ENCODE measurements at regions not wholly inside any gene's neighbourhood (a gene's known extent, or its start where the extent isn't known, plus 50 kb on each side); places are given as distances from the start of the nearest gene placed in this dataset.
"Not testable (repeated sequence)": the region's sequence is repeated elsewhere in the genome, so short reads cannot be mapped to it uniquely, and the experiment has no call there.

DNA sequence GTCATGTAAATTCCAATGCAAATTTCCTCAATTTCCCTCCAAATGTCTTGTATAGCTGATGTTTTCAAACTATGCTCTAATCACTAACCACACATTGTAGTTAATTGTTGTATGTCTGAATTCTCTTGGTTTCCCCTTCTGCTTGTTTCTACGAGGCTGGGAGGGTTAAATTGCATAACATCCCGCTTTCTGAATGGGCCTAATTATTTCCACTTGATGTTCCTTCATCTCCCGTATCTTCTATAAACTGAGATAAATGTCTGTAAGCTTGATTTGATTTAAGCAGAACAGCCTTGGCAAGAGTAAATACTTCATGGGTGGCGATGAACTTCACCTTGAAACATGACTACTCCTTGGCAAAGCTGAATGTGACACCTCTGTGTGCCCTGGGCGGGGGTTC is 72.2 kb downstream of the SERINC2 start:
- H3K27ac ChIP-seq, result no peak overlapping the region
- no peaks in the 10 kb centered on the region for H3K27me3 ChIP-seq
- no peak for DNase-seq (ENCODE audit: extremely low spot score in 2 of 2)
- H3K36me3 ChIP-seq, result no peaks in the 10 kb centered on the region
- no peaks in the 10 kb centered on the region for H3K9me3 ChIP-seq
- TF ChIP-seq POLR2A (IDR thresholded peaks at IDR 0.05) (no peak), POLR2AphosphoS5 (IDR thresholded peaks at IDR 0.05; ENCODE audit: insufficient read depth in 1 of 2, low read depth in 1 of 2) (no peak)
- TF ChIP-seq, protein P1, sequence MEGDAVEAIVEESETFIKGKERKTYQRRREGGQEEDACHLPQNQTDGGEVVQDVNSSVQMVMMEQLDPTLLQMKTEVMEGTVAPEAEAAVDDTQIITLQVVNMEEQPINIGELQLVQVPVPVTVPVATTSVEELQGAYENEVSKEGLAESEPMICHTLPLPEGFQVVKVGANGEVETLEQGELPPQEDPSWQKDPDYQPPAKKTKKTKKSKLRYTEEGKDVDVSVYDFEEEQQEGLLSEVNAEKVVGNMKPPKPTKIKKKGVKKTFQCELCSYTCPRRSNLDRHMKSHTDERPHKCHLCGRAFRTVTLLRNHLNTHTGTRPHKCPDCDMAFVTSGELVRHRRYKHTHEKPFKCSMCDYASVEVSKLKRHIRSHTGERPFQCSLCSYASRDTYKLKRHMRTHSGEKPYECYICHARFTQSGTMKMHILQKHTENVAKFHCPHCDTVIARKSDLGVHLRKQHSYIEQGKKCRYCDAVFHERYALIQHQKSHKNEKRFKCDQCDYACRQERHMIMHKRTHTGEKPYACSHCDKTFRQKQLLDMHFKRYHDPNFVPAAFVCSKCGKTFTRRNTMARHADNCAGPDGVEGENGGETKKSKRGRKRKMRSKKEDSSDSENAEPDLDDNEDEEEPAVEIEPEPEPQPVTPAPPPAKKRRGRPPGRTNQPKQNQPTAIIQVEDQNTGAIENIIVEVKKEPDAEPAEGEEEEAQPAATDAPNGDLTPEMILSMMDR (IDR thresholded peaks at IDR 0.05), result no peak
- no peak overlapping the region for H3K4me3 ChIP-seq
- intact Hi-C loops (cut with DNase I), result no loop called here
- H3K4me1 ChIP-seq, result peaks cover 7% of the 10 kb centered on the region

GRCh38 chr1:31487143-31487542 is 74.1 kb downstream of the SERINC2 start:
- Histone ChIP-seq H3K27me3 (no peaks in the 10 kb centered on the region), H3K4me3 (no peak overlapping the region), H3K4me1 (peaks cover 7% of the 10 kb centered on the region), H3K27ac (no peak overlapping the region), H3K36me3 (no peaks in the 10 kb centered on the region), H3K9me3 (no peaks in the 10 kb centered on the region)
- TF ChIP-seq POLR2A (IDR thresholded peaks at IDR 0.05) (no peak), POLR2AphosphoS5 (IDR thresholded peaks at IDR 0.05; ENCODE audit: insufficient read depth in 1 of 2, low read depth in 1 of 2) (no peak)
- TF ChIP-seq, protein P1 (IDR thresholded peaks at IDR 0.05), result no peak
- intact Hi-C loops (cut with DNase I), result no loop called here
- DNase-seq (ENCODE audit: extremely low spot score in 2 of 2), result no peak

- DNase-seq (ENCODE audit: extremely low spot score in 2 of 2), result no peak
- intact Hi-C loops (cut with DNase I), result no loop called here
- H3K27ac ChIP-seq, result no peak overlapping the region
- H3K36me3 ChIP-seq, result no peaks in the 10 kb centered on the region
- H3K4me3 ChIP-seq, result no peak overlapping the region
- H3K9me3 ChIP-seq, result no peaks in the 10 kb centered on the region
- peaks cover 2% of the 10 kb centered on the region for H3K4me1 ChIP-seq
- TF ChIP-seq, protein P1 (IDR thresholded peaks at IDR 0.05), result no peak
- TF ChIP-seq POLR2A (IDR thresholded peaks at IDR 0.05), result no peak
- no peak for TF ChIP-seq POLR2AphosphoS5 (IDR thresholded peaks at IDR 0.05; ENCODE audit: insufficient read depth in 1 of 2, low read depth in 1 of 2)
- no peaks in the 10 kb centered on the region for H3K27me3 ChIP-seq
These were observed 74.8 kb downstream of the SERINC2 start for GRCh38 chr1:31487721-31488293.

GRCh38 chr1:31488528-31488927 is 75.5 kb downstream of the SERINC2 start:
- TF ChIP-seq, protein P1 (IDR thresholded peaks at IDR 0.05), result no peak
- TF ChIP-seq POLR2AphosphoS5 (IDR thresholded peaks at IDR 0.05; ENCODE audit: insufficient read depth in 1 of 2, low read depth in 1 of 2) (no peak), POLR2A (IDR thresholded peaks at IDR 0.05) (no peak)
- Histone ChIP-seq H3K27me3 (no peaks in the 10 kb centered on the region), H3K27ac (no peak overlapping the region), H3K4me1 (no peaks in the 10 kb centered on the region), H3K9me3 (no peaks in the 10 kb centered on the region), H3K36me3 (no peaks in the 10 kb centered on the region), H3K4me3 (no peak overlapping the region)
- intact Hi-C loops (cut with DNase I), result no loop called here
- DNase-seq (ENCODE audit: extremely low spot score in 2 of 2), result no peak

GRCh38 chr1:31489575-31489974 is 76.6 kb downstream of the SERINC2 start:
- H3K9me3 ChIP-seq; H3K27me3 ChIP-seq; DNase-seq (ENCODE audit: extremely low spot score in 2 of 2); H3K36me3 ChIP-seq; H3K4me3 ChIP-seq; H3K4me1 ChIP-seq; H3K27ac ChIP-seq; intact Hi-C loops (cut with DNase I): not testable (repeated sequence)

GRCh38 chr1:31490596-31490995 is 77.6 kb downstream of the SERINC2 start:
- H3K36me3 ChIP-seq; H3K27ac ChIP-seq; DNase-seq (ENCODE audit: extremely low spot score in 2 of 2); H3K4me3 ChIP-seq; intact Hi-C loops (cut with DNase I); H3K9me3 ChIP-seq; H3K27me3 ChIP-seq; H3K4me1 ChIP-seq: not testable (repeated sequence)

DNA sequence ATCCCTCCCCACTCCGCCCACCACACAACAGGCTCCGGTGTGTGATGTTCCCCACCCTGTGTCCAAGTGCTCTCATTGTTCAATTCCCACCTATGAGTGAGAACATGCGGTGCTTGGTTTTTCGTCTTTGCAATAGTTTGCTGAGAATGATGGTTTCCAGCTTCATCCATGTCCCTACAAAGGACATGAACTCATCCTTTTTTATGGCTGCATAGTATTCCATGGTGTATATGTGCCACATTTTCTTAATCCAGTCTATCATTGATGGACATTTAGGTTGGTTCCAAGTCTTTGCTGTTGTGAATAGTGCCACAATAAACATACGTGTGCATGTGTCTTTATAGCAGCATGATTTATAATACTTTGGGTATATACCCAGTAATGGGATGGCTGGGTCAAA is 81.0 kb upstream of the TINAGL1 start:
- H3K9me3 ChIP-seq; H3K4me3 ChIP-seq; intact Hi-C loops (cut with DNase I); H3K4me1 ChIP-seq; H3K27me3 ChIP-seq; H3K36me3 ChIP-seq; DNase-seq (ENCODE audit: extremely low spot score in 2 of 2); H3K27ac ChIP-seq: not testable (repeated sequence)

DNA sequence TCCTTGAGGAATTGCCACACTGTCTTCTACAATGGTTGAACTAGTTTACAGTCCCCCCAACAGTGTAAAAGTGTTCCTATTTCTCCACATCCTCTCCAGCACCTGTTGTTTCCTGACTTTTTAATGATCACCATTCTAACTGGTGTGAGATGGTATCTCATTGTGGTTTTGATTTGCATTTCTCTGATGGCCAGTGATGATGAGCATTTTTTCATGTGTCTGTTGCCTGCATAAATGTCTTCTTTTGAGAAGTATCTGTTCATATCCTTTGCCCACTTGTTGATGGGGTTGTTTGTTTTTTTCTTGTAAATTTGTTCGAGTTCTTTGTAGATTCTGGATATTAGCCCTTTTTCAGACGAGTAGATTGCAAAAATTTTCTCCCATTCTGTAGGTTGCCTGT is 80.5 kb upstream of the TINAGL1 start:
- not testable (repeated sequence) for H3K4me1 ChIP-seq

More for the DNA sequence above, 80.5 kb upstream of the TINAGL1 start:
- DNase-seq (ENCODE audit: extremely low spot score in 2 of 2); H3K4me3 ChIP-seq; H3K27ac ChIP-seq; H3K36me3 ChIP-seq; H3K27me3 ChIP-seq; H3K9me3 ChIP-seq; intact Hi-C loops (cut with DNase I): not testable (repeated sequence)

All from vagina (tissue), 2 donors.